SK-N-SH (cell line): ENCODE measurements at regions not wholly inside any gene's neighbourhood (a gene's known extent, or its start where the extent isn't known, plus 50 kb on each side); places are given as distances from the start of the nearest gene placed in this dataset.

Experiments used
- EP300 ChIP-seq, 2 experiments: IDR thresholded peaks; 2 replicates each; pipeline versions ENCODE4 v1.4.0 to v1.6.1; 2012; ENCODE audit warnings: borderline replicate concordance in 1 of 2, low read depth in 1 of 2, low read length in 1 of 2
- JUND ChIP-seq: IDR thresholded peaks from 2 replicates; pipeline ENCODE4 v1.4.0; 2012
- TF ChIP-seq, protein P1 (sequence below): fragments of 200-600 bp; sonication (generic); IDR thresholded peaks from 2 replicates; pipeline ENCODE4 v1.6.1; 2017; ENCODE audit warnings: antibody characterized with exemption, mild to moderate bottlenecking, moderate library complexity

DNA sequence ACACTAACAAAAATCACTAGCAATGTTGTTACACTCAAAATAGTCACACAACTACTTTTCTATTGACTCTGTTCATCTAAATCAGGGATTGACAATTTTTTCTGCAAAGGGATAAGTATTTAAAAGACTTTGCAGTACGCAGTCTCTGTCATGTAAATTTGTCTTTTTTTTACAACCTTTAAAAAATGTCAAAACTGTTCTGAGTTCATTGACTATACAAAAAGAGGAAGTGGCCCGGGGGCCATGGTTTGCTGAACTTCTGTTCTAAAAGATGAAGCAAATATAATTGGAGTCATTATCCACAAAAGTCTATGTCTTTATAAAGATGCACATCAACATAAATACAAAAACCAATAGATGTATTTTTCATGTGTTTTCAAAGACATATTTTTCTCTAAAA is 1310.3 kb downstream of the RPA4 start:
- TF ChIP-seq, protein P1, sequence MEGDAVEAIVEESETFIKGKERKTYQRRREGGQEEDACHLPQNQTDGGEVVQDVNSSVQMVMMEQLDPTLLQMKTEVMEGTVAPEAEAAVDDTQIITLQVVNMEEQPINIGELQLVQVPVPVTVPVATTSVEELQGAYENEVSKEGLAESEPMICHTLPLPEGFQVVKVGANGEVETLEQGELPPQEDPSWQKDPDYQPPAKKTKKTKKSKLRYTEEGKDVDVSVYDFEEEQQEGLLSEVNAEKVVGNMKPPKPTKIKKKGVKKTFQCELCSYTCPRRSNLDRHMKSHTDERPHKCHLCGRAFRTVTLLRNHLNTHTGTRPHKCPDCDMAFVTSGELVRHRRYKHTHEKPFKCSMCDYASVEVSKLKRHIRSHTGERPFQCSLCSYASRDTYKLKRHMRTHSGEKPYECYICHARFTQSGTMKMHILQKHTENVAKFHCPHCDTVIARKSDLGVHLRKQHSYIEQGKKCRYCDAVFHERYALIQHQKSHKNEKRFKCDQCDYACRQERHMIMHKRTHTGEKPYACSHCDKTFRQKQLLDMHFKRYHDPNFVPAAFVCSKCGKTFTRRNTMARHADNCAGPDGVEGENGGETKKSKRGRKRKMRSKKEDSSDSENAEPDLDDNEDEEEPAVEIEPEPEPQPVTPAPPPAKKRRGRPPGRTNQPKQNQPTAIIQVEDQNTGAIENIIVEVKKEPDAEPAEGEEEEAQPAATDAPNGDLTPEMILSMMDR: no peak
- TF ChIP-seq JUND (no peak), EP300 (IDR thresholded peaks at IDR 0.05; ENCODE audit: borderline replicate concordance in 1 of 2, low read depth in 1 of 2, low read length in 1 of 2) (no peak)
